ENCODE measurements at regions not wholly inside any gene's neighbourhood (a gene's known extent, or its start where the extent isn't known, plus 50 kb on each side); places are given as distances from the start of the nearest gene placed in this dataset.
"Not testable (repeated sequence)": the region's sequence is repeated elsewhere in the genome, so short reads cannot be mapped to it uniquely, and the experiment has no call there.

GRCh38 chr2:17057109-17058017 is 391.7 kb upstream of the CYRIA start:
- no peak for DNase-seq

- no peak for DNase-seq
Measured at GRCh38 chr2:17056236-17056635, 390.6 kb upstream of the CYRIA start.

- no peak for DNase-seq
Measured at GRCh38 chr2:17052001-17052400, 386.4 kb upstream of the CYRIA start.

GRCh38 chr2:17051538-17051937 is 385.9 kb upstream of the CYRIA start:
- no peak for DNase-seq

GRCh38 chr2:17043173-17043572 is 377.5 kb upstream of the CYRIA start:
- no peak for DNase-seq

- DNase-seq, result no peak
Measured at GRCh38 chr2:17036361-17036760, 370.7 kb upstream of the CYRIA start.

GRCh38 chr2:17035010-17035409 is 369.4 kb upstream of the CYRIA start:
- DNase-seq, result no peak

- DNase-seq, result no peak
Measured at GRCh38 chr2:17030047-17030446, 364.4 kb upstream of the CYRIA start.

- no peak for DNase-seq
Measured at GRCh38 chr2:17012297-17012696, 346.7 kb upstream of the CYRIA start.

GRCh38 chr2:17010104-17010503 is 344.5 kb upstream of the CYRIA start:
- DNase-seq, result no peak

GRCh38 chr2:17000184-17000482 is 334.5 kb upstream of the CYRIA start:
- no peak for DNase-seq

- DNase-seq, result no peak
Measured at GRCh38 chr2:16999347-17000183, 333.9 kb upstream of the CYRIA start.

GRCh38 chr2:16978301-16978700 is 312.7 kb upstream of the CYRIA start:
- DNase-seq, result no peak

- no peak for DNase-seq
Measured at GRCh38 chr2:16974688-16975087, 309.1 kb upstream of the CYRIA start.

- no peak for DNase-seq
Measured at GRCh38 chr2:16973586-16974286, 308.1 kb upstream of the CYRIA start.

GRCh38 chr2:16972276-16972675 is 306.6 kb upstream of the CYRIA start:
- DNase-seq, result no peak

- no peak for DNase-seq
Measured at GRCh38 chr2:16971722-16972234, 306.1 kb upstream of the CYRIA start.

- DNase-seq, result not testable (repeated sequence)
Measured at GRCh38 chr2:16970948-16971347, 305.3 kb upstream of the CYRIA start.

GRCh38 chr2:16962505-16962904 is 296.9 kb upstream of the CYRIA start:
- no peak for DNase-seq

- DNase-seq, result no peak
Measured at GRCh38 chr2:16960579-16960978, 294.9 kb upstream of the CYRIA start.

- DNase-seq, result no peak
Measured at GRCh38 chr2:16958266-16958665, 292.6 kb upstream of the CYRIA start.

GRCh38 chr2:16952805-16953204 is 287.2 kb upstream of the CYRIA start:
- no peak for DNase-seq

- no peak for DNase-seq
Measured at GRCh38 chr2:16952368-16952767, 286.7 kb upstream of the CYRIA start.

Data from stimulated activated CD8-positive, alpha-beta memory T cell treated with anti-CD3 and anti-CD28 coated beads, Interleukin-4, amount 100 ng/mL, for 48 hours (primary cell).